PC-3 (cell line): ENCODE measurements at regions not wholly inside any gene's neighbourhood (a gene's known extent, or its start where the extent isn't known, plus 50 kb on each side); places are given as distances from the start of the nearest gene placed in this dataset.

Experiments
- ATAC-seq: fragments of 200-7000 bp; cut with Tn5 transposase; 2 replicates; pipeline ENCODE4 v1.9.1; 2020; ENCODE audit warnings: mild to moderate bottlenecking, moderate library complexity
- BruUV-seq: library from RNA; stranded (reverse); fragments of 400-500 nt; replicated peaks from 2 replicates; lab custom pipeline; 2021; lab: Mats Ljungman, UMichigan
- CTCF ChIA-PET: fragments of 300-600 bp; sonication (Branson Sonifier 250); formaldehyde crosslinking; loops from one replicate; lab custom pipeline; 2022; ENCODE audit warnings: antibody characterized with exemption; lab: Charles Lee
- POLR2A ChIA-PET: fragments of 300-600 bp; sonication (Branson Sonifier 250); formaldehyde crosslinking; loops from one replicate; lab custom pipeline; 2022; ENCODE audit warnings: antibody characterized with exemption; ENCODE audit not compliant: unreplicated experiment; lab: Charles Lee
- DNase-seq: peaks from one replicate; pipeline ENCODE4 v3.0.0-alpha.2; 2015
- H2AFZ ChIP-seq: fragments of 300-600 bp; sonication (generic); 2 replicates; pipeline ENCODE4 v1.6.0; 2016; ENCODE audit warnings: antibody characterized with exemption, low read length
- H3F3A ChIP-seq: fragments of 300-600 bp; sonication (generic); one replicate; pipeline ENCODE4 v1.6.0; 2017; ENCODE audit warnings: antibody characterized with exemption, low read length, control low read depth, mild to moderate bottlenecking; ENCODE audit not compliant: unreplicated experiment
- H3K27ac ChIP-seq: fragments of 300-600 bp; sonication (generic); 2 replicates; pipeline ENCODE4 v1.5.1; 2016; ENCODE audit warnings: mild to moderate bottlenecking, low read length
- H3K27me3 ChIP-seq: fragments of 300-600 bp; sonication (generic); 2 replicates; pipeline ENCODE4 v1.6.1; 2016; ENCODE audit warnings: low read length, mixed read lengths
- H3K36me3 ChIP-seq: fragments of 300-600 bp; sonication (generic); 2 replicates; pipeline ENCODE4 v1.6.1; 2016; ENCODE audit warnings: low read depth, mixed run types, low read length, mixed read lengths
- H3K4me1 ChIP-seq: fragments of 300-600 bp; sonication (generic); 2 replicates; pipeline ENCODE4 v1.5.1; 2016; ENCODE audit warnings: low read length; ENCODE audit not compliant: insufficient read depth
- H3K4me2 ChIP-seq: fragments of 300-600 bp; sonication (generic); 2 replicates; pipeline ENCODE4 v1.6.0; 2016; ENCODE audit warnings: low read length
- H3K4me3 ChIP-seq: fragments of 300-600 bp; sonication (generic); 2 replicates; pipeline ENCODE4 v1.5.1; 2016; ENCODE audit warnings: mild to moderate bottlenecking, low read length, mixed read lengths
- H3K79me2 ChIP-seq: fragments of 300-600 bp; sonication (generic); 2 replicates; pipeline ENCODE4 v1.6.1; 2017; ENCODE audit warnings: low read length, mixed read lengths
- H3K9ac ChIP-seq: fragments of 300-600 bp; sonication (generic); 2 replicates; pipeline ENCODE4 v1.6.0; 2016; ENCODE audit warnings: mild to moderate bottlenecking, low read length
- H3K9me2 ChIP-seq: fragments of 300-600 bp; sonication (generic); replicated peaks from 2 replicates; pipeline ENCODE4 v1.6.1; 2016; ENCODE audit warnings: mixed run types, low read length, mixed read lengths
- H3K9me3 ChIP-seq: fragments of 300-600 bp; sonication (generic); 2 replicates; pipeline ENCODE4 v1.6.1; 2016; ENCODE audit warnings: low read length, mixed read lengths
- H4K20me1 ChIP-seq: fragments of 300-600 bp; sonication (generic); 2 replicates; pipeline ENCODE4 v1.6.1; 2016; ENCODE audit warnings: low read length, mixed read lengths
- CTCF ChIP-seq: fragments of 300-600 bp; sonication (generic); conservative IDR thresholded peaks from 2 replicates; pipeline ENCODE4 v1.5.1; 2017; ENCODE audit warnings: antibody characterized with exemption, low read depth, mild to moderate bottlenecking, low read length
- EZH2 ChIP-seq: fragments of 300-600 bp; sonication (generic); IDR thresholded peaks from one replicate; pipeline ENCODE4 v1.6.1; 2017; ENCODE audit warnings: antibody characterized with exemption, mild to moderate bottlenecking, low read length; ENCODE audit not compliant: unreplicated experiment
- EZH2phosphoT487 ChIP-seq: fragments of 300-600 bp; sonication (generic); IDR thresholded peaks from 2 replicates; pipeline ENCODE4 v1.6.1; 2018; ENCODE audit warnings: mild to moderate bottlenecking, antibody characterized with exemption, low read length, borderline replicate concordance
- intact Hi-C: fragments of 100-400 bp; cut with micrococcal nuclease; formaldehyde crosslinking; loops from 2 replicates; pipeline ENCODE4 v1.9.0; 2023

GRCh38 chr5:166618526-166618925 lies 1672.9 kb upstream of the WWC1 start:
- Histone ChIP-seq H3K36me3 (no peaks in the 10 kb centered on the region), H3K27me3 (no peaks in the 10 kb centered on the region), H3K4me3 (no peak overlapping the region), H3K9me2 (no peaks in the 10 kb centered on the region), H4K20me1 (no peaks in the 10 kb centered on the region), H3K9ac (no peak overlapping the region), H3K9me3 (peaks cover 13% of the 10 kb centered on the region; the same call in 1 of the 2 replicates), H3K79me2 (no peaks in the 10 kb centered on the region), H3K4me2 (no peak overlapping the region), H3K27ac (no peak overlapping the region), H2AFZ (no peak overlapping the region), H3F3A (no peaks in the 10 kb centered on the region), H3K4me1 (no peaks in the 10 kb centered on the region)
- CTCF ChIA-PET = no interaction called here
- POLR2A ChIA-PET = no interaction called here
- ATAC-seq = no peak
- TF ChIP-seq EZH2phosphoT487 (no peak), EZH2 (no peak), CTCF (no peak)
- no peak for DNase-seq
- intact Hi-C loops = no loop called here
- BruUV-seq = no TSS peak

GRCh38 chr5:166624573-166624972 lies 1666.9 kb upstream of the WWC1 start:
- no peak overlapping the region for H3K4me3 ChIP-seq
- no peaks in the 10 kb centered on the region for H3K79me2 ChIP-seq
- H2AFZ ChIP-seq = no peak overlapping the region
- BruUV-seq = no TSS peak
- peaks cover 5% of the 10 kb centered on the region; the same call in 1 of the 2 replicates for H3K9me3 ChIP-seq
- ChIA-PET CTCF (no interaction called here), POLR2A (no interaction called here)
- DNase-seq = no peak
- no peaks in the 10 kb centered on the region for H3K36me3 ChIP-seq
- no peak for TF ChIP-seq EZH2
- no peak for TF ChIP-seq EZH2phosphoT487
- no peak for TF ChIP-seq CTCF
- intact Hi-C loops = no loop called here
- no peak for ATAC-seq
- no peaks in the 10 kb centered on the region for H3F3A ChIP-seq
- no peaks in the 10 kb centered on the region for H3K27me3 ChIP-seq
- no peak overlapping the region for H3K27ac ChIP-seq
- H3K9ac ChIP-seq = no peak overlapping the region
- H3K4me1 ChIP-seq = no peaks in the 10 kb centered on the region
- no peaks in the 10 kb centered on the region for H3K9me2 ChIP-seq
- no peaks in the 10 kb centered on the region for H4K20me1 ChIP-seq
- H3K4me2 ChIP-seq = no peak overlapping the region

- Histone ChIP-seq H3K4me2 (no peak overlapping the region), H3K27me3 (no peaks in the 10 kb centered on the region), H3K36me3 (no peaks in the 10 kb centered on the region), H4K20me1 (no peaks in the 10 kb centered on the region), H3K27ac (no peak overlapping the region), H3K79me2 (no peaks in the 10 kb centered on the region), H3K4me3 (no peak overlapping the region), H3F3A (no peaks in the 10 kb centered on the region), H3K9me3 (peaks cover 5% of the 10 kb centered on the region; the same call in 1 of the 2 replicates), H3K9ac (no peak overlapping the region), H3K9me2 (no peaks in the 10 kb centered on the region), H3K4me1 (no peaks in the 10 kb centered on the region), H2AFZ (no peak overlapping the region)
- intact Hi-C loops = no loop called here
- BruUV-seq = no TSS peak
- ChIA-PET CTCF (no interaction called here), POLR2A (no interaction called here)
- TF ChIP-seq EZH2phosphoT487 (no peak), CTCF (no peak), EZH2 (no peak)
- DNase-seq = no peak
- no peak for ATAC-seq
Measured at GRCh38 chr5:166625210-166625865, 1666.1 kb upstream of the WWC1 start.
